ENCODE measurements at regions not wholly inside any gene's neighbourhood (a gene's known extent, or its start where the extent isn't known, plus 50 kb on each side); places are given as distances from the start of the nearest gene placed in this dataset.

GRCh38 chr3:87969620-87970019 is 89.2 kb downstream of the CGGBP1 start:
- TF ChIP-seq ZNF623 (tag by site-specific recombination; IDR thresholded peaks at IDR 0.05) = no peak
- TF ChIP-seq ZNF184 (tag by site-specific recombination; IDR thresholded peaks at IDR 0.05) = no peak
- TF ChIP-seq ZNF580 (tag by site-specific recombination; IDR thresholded peaks at IDR 0.05) = no peak
- no peak for TF ChIP-seq ZBTB26 (tag by site-specific recombination; optimal IDR thresholded peaks at IDR 0.05)
- no peak for TF ChIP-seq ZNF202 (tag by site-specific recombination; IDR thresholded peaks at IDR 0.05; ENCODE audit: borderline replicate concordance)
- TF ChIP-seq ZNF248 (tag by site-specific recombination; IDR thresholded peaks at IDR 0.05) = no peak
- no peak for TF ChIP-seq SP7 (tag by site-specific recombination; IDR thresholded peaks at IDR 0.05)
- TF ChIP-seq ZSCAN4 (tag by site-specific recombination; IDR thresholded peaks at IDR 0.05) = no peak
- H3K4me3 ChIP-seq (ENCODE audit: low read depth, low read length) = no peak overlapping the region
- H3K27ac ChIP-seq (ENCODE audit: extremely low read depth, low read depth, low read length) = no peak overlapping the region
- no peaks in the 10 kb centered on the region for H3K36me3 ChIP-seq (ENCODE audit: control insufficient read depth in 2 of 2, insufficient read depth in 1 of 2, low read length in 2 of 2)
- no peaks in the 10 kb centered on the region for H3K9me3 ChIP-seq (ENCODE audit: control insufficient read depth, insufficient read depth, low read depth, low read length)
- CTCF ChIA-PET = no interaction called here
- POLR2A ChIA-PET = no interaction called here
- H3K4me1 ChIP-seq (ENCODE audit: control insufficient read depth, insufficient read depth, low read length) = no peaks in the 10 kb centered on the region

GRCh38 chr3:87968668-87969067 is 90.1 kb downstream of the CGGBP1 start:
- Histone ChIP-seq H3K4me3 (ENCODE audit: low read depth, low read length) (no peak overlapping the region), H3K4me1 (ENCODE audit: control insufficient read depth, insufficient read depth, low read length) (no peaks in the 10 kb centered on the region), H3K9me3 (ENCODE audit: control insufficient read depth, insufficient read depth, low read depth, low read length) (no peaks in the 10 kb centered on the region), H3K27ac (ENCODE audit: extremely low read depth, low read depth, low read length) (no peak overlapping the region), H3K36me3 (ENCODE audit: control insufficient read depth in 2 of 2, insufficient read depth in 1 of 2, low read length in 2 of 2) (no peaks in the 10 kb centered on the region)
- ChIA-PET POLR2A (no interaction called here), CTCF (no interaction called here)
- TF ChIP-seq KLF9 (tag by site-specific recombination; IDR thresholded peaks at IDR 0.05; ENCODE audit: low read depth) = no peak
- no peak for TF ChIP-seq ZNF121 (tag by site-specific recombination; IDR thresholded peaks at IDR 0.05)
- no peak for TF ChIP-seq ELK4 (IDR thresholded peaks at IDR 0.05; ENCODE audit: borderline replicate concordance, low read depth, low read length)
- TF ChIP-seq ZNF704 (tag by site-specific recombination; IDR thresholded peaks at IDR 0.05) = no peak
- TF ChIP-seq ZNF585B (tag by site-specific recombination; IDR thresholded peaks at IDR 0.05) = peak; percentile 86
- TF ChIP-seq ZNF645 (tag by site-specific recombination; IDR thresholded peaks at IDR 0.05) = no peak
- no peak for TF ChIP-seq ZNF785 (tag by site-specific recombination; IDR thresholded peaks at IDR 0.05)
- no peak for TF ChIP-seq ZNF473 (tag by site-specific recombination; IDR thresholded peaks at IDR 0.05)
- TF ChIP-seq GLI2 (tag by site-specific recombination; IDR thresholded peaks at IDR 0.05; ENCODE audit: borderline replicate concordance, low read depth) = no peak
- peak; percentile 22 for TF ChIP-seq SETDB1 (IDR thresholded peaks at IDR 0.05; ENCODE audit: insufficient read length, low read length)
- TF ChIP-seq SALL2 (tag by site-specific recombination; IDR thresholded peaks at IDR 0.05; ENCODE audit: borderline replicate concordance) = no peak
- no peak for TF ChIP-seq ZNF155 (tag by site-specific recombination; IDR thresholded peaks at IDR 0.05)
- no peak for TF ChIP-seq ZNF449 (tag by site-specific recombination; IDR thresholded peaks at IDR 0.05)
- no peak for TF ChIP-seq ZNF175 (tag by site-specific recombination; IDR thresholded peaks at IDR 0.05)
- no peak for TF ChIP-seq SCRT2 (tag by site-specific recombination; IDR thresholded peaks at IDR 0.05)
- TF ChIP-seq ZBTB8A (tag by site-specific recombination; IDR thresholded peaks at IDR 0.05) = no peak
- no peak for TF ChIP-seq SP3 (tag by site-specific recombination; IDR thresholded peaks at IDR 0.05)

All from HEK293 (cell line).